ENCODE measurements at regions not wholly inside any gene's neighbourhood (a gene's known extent, or its start where the extent isn't known, plus 50 kb on each side); places are given as distances from the start of the nearest gene placed in this dataset.

DNA sequence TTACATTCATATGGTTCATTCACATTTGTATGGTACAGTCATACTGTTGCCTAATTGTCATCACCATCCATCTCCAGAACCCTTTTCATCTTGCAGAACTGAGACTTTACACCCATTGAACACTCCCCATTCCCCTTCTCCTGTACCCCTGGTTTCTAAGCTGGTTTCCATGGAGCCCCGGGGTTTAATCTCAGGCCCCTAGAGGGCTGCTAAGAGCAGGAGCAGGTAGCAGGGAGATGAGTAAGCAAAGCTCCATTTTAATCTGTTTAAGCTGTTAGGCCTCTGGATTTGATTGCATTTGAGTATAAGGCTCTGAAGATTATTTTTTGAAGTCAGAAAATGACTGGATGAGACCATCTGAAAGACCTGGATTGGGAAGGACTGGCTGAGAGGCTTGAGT lies 68.5 kb upstream of the RPL38 start:
- CTCF ChIA-PET: no interaction called here
- no peak for DNase-seq (ENCODE audit: unreplicated experiment)
- Mint-ChIP-seq H3K36me3 (ENCODE audit: insufficient read depth, unreplicated experiment) (no peaks in the 10 kb centered on the region), H3K27ac (ENCODE audit: low read depth, unreplicated experiment) (no peak overlapping the region), H3K4me3 (ENCODE audit: unreplicated experiment) (no peak overlapping the region), H3K27me3 (ENCODE audit: insufficient read depth, unreplicated experiment) (peaks cover 81% of the 10 kb centered on the region), H3K9me3 (ENCODE audit: unreplicated experiment) (no peaks in the 10 kb centered on the region), H3K4me1 (ENCODE audit: insufficient read depth, unreplicated experiment) (no peaks in the 10 kb centered on the region)
- POLR2A ChIA-PET: no interaction called here
- intact Hi-C loops (cut with micrococcal nuclease): no loop called here
- TF ChIP-seq, protein P1, sequence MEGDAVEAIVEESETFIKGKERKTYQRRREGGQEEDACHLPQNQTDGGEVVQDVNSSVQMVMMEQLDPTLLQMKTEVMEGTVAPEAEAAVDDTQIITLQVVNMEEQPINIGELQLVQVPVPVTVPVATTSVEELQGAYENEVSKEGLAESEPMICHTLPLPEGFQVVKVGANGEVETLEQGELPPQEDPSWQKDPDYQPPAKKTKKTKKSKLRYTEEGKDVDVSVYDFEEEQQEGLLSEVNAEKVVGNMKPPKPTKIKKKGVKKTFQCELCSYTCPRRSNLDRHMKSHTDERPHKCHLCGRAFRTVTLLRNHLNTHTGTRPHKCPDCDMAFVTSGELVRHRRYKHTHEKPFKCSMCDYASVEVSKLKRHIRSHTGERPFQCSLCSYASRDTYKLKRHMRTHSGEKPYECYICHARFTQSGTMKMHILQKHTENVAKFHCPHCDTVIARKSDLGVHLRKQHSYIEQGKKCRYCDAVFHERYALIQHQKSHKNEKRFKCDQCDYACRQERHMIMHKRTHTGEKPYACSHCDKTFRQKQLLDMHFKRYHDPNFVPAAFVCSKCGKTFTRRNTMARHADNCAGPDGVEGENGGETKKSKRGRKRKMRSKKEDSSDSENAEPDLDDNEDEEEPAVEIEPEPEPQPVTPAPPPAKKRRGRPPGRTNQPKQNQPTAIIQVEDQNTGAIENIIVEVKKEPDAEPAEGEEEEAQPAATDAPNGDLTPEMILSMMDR (IDR thresholded peaks at IDR 0.05; ENCODE audit: unreplicated experiment): no peak
- no TSS peak for BruUV-seq (replicated peaks)

DNA sequence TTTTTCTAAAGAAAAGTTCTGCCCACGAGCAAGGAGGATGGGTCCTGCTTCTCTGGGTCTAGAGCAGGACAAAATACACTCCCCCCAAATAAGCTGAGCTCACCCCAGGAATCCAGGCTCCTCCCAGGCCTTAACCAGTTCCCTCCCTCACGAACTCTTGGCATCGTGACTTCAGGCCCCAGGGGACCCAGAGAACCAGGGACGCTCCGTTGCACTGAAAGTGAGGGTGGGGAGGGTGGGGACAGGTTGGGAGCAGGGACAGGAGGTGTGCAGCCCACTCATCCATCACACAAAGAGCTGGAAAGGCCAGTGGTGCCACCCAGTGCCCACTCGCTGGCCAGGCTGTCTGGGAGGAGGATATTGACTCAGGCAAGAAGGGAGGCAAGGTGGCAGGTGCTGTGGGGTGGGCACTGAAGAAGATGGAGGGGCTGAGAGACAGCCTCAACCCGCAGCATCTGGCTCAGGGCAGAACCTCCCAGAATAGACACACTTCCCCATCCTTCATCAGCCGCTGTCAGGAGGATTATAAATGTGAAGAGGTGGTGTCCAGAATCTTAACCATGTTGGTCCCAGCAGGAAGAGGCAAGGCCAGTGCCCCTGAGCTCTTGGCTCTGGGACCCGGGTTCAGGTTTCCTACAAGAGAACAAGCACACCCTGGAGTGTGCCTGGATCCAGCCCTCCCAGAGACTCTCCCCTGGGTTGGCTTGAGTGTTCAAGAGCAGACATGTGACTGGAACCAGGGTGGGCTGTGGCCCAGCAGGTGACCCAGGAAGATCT lies 67.9 kb upstream of the RPL38 start:
- TF ChIP-seq, protein P1 (IDR thresholded peaks at IDR 0.05; ENCODE audit: unreplicated experiment): no peak
- Mint-ChIP-seq H3K36me3 (ENCODE audit: insufficient read depth, unreplicated experiment) (no peaks in the 10 kb centered on the region), H3K4me3 (ENCODE audit: unreplicated experiment) (no peak overlapping the region), H3K27me3 (ENCODE audit: insufficient read depth, unreplicated experiment) (peaks cover 77% of the 10 kb centered on the region), H3K4me1 (ENCODE audit: insufficient read depth, unreplicated experiment) (no peaks in the 10 kb centered on the region), H3K9me3 (ENCODE audit: unreplicated experiment) (peaks cover under 1% of the 10 kb centered on the region), H3K27ac (ENCODE audit: low read depth, unreplicated experiment) (no peak overlapping the region)
- DNase-seq (ENCODE audit: unreplicated experiment): no peak
- CTCF ChIA-PET: no interaction called here
- BruUV-seq (replicated peaks): no TSS peak
- POLR2A ChIA-PET: no interaction called here
- intact Hi-C loops (cut with micrococcal nuclease): no loop called here

DNA sequence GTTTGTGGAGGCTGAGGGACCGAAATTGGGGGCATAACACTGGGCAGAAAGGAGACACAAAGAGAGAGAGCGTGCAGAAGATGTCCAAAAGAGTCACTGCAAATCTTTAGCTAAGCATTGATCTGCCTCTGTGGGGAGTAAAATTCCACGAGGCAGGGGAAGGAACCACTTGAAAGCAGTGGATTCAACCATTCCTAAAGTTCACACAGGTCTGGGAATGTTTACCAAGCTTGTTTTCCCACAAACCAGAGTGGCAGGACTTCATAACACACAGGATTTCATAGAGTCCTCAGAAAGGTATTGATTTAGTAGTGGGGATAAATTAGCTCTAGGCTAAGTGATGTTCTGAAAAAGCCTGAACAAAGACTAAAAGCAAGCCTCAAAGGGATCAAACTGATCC lies 66.1 kb upstream of the RPL38 start:
- H3K4me3 Mint-ChIP-seq (ENCODE audit: unreplicated experiment): no peak overlapping the region
- POLR2A ChIA-PET: no interaction called here
- TF ChIP-seq, protein P1 (IDR thresholded peaks at IDR 0.05; ENCODE audit: unreplicated experiment): no peak
- H3K9me3 Mint-ChIP-seq (ENCODE audit: unreplicated experiment): peaks cover 5% of the 10 kb centered on the region
- CTCF ChIA-PET: no interaction called here
- no TSS peak for BruUV-seq (replicated peaks)
- no peaks in the 10 kb centered on the region for H3K4me1 Mint-ChIP-seq (ENCODE audit: insufficient read depth, unreplicated experiment)
- H3K27ac Mint-ChIP-seq (ENCODE audit: low read depth, unreplicated experiment): no peak overlapping the region
- peaks cover 59% of the 10 kb centered on the region for H3K27me3 Mint-ChIP-seq (ENCODE audit: insufficient read depth, unreplicated experiment)
- DNase-seq (ENCODE audit: unreplicated experiment): no peak
- intact Hi-C loops (cut with micrococcal nuclease): no loop called here
- no peaks in the 10 kb centered on the region for H3K36me3 Mint-ChIP-seq (ENCODE audit: insufficient read depth, unreplicated experiment)

DNA sequence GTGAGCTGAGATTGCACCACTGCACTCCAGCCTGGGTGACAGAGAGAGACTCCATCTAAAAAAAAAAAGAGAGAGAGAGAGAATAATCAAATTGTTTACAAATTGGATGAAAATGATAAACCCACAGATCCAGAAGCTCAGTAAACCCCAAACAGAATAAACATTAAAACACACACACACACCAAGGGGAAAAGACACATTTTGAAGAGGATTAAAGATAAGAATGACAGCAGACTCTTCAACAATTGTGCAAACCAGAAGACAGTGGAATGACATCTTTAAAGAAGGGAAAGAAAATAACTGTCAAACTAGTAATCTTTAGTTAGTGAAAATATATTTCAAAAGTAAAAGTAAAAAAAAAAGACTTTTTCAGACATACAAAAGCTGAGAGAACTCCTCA lies 64.4 kb upstream of the RPL38 start:
- Mint-ChIP-seq H3K4me3 (ENCODE audit: unreplicated experiment) (no peak overlapping the region), H3K27me3 (ENCODE audit: insufficient read depth, unreplicated experiment) (peaks cover 42% of the 10 kb centered on the region), H3K9me3 (ENCODE audit: unreplicated experiment) (peaks cover 5% of the 10 kb centered on the region), H3K4me1 (ENCODE audit: insufficient read depth, unreplicated experiment) (no peaks in the 10 kb centered on the region), H3K36me3 (ENCODE audit: insufficient read depth, unreplicated experiment) (no peaks in the 10 kb centered on the region), H3K27ac (ENCODE audit: low read depth, unreplicated experiment) (no peak overlapping the region)
- CTCF ChIA-PET: no interaction called here
- no TSS peak for BruUV-seq (replicated peaks)
- DNase-seq (ENCODE audit: unreplicated experiment): no peak
- intact Hi-C loops (cut with micrococcal nuclease): no loop called here
- TF ChIP-seq, protein P1 (IDR thresholded peaks at IDR 0.05; ENCODE audit: unreplicated experiment): no peak
- POLR2A ChIA-PET: no interaction called here
